H9 (cell line): ENCODE measurements at regions not wholly inside any gene's neighbourhood (a gene's known extent, or its start where the extent isn't known, plus 50 kb on each side); places are given as distances from the start of the nearest gene placed in this dataset.

ENCODE experiments used
- DNase-seq: peaks from one replicate; pipeline ENCODE4 v3.0.0-alpha.2; 2017
- H2AFZ ChIP-seq: one replicate; pipeline ENCODE4 v1.6.1; 2013; ENCODE audit warnings: mild to moderate bottlenecking, low read length, control low read depth, moderate library complexity
- H2AK5ac ChIP-seq: 2 replicates; pipeline ENCODE4 v1.6.1; 2013; ENCODE audit warnings: low read length, control low read depth, mixed read lengths; ENCODE audit not compliant: insufficient read length
- H2BK120ac ChIP-seq: one replicate; pipeline ENCODE4 v1.6.1; 2013; ENCODE audit warnings: low read depth, mild to moderate bottlenecking, low read length, control low read depth, inconsistent platforms; ENCODE audit not compliant: poor library complexity, severe bottlenecking
- H2BK12ac ChIP-seq: 2 replicates; pipeline ENCODE4 v1.6.1; 2013; ENCODE audit warnings: low read length, control low read depth, mixed read lengths, low read depth; ENCODE audit not compliant: insufficient read length
- H2BK15ac ChIP-seq: 2 replicates; pipeline ENCODE4 v1.6.1; 2013; ENCODE audit warnings: low read depth, low read length, control low read depth
- H2BK20ac ChIP-seq: one replicate; pipeline ENCODE4 v1.6.1; 2013; ENCODE audit warnings: low read depth, mild to moderate bottlenecking, low read length, control low read depth, inconsistent platforms; ENCODE audit not compliant: poor library complexity, severe bottlenecking
- H2BK5ac ChIP-seq: 2 replicates; pipeline ENCODE4 v1.6.1; 2013; ENCODE audit warnings: low read length, control low read depth, mixed read lengths; ENCODE audit not compliant: insufficient read length
- H3K14ac ChIP-seq: 2 replicates; pipeline ENCODE4 v1.6.1; 2013; ENCODE audit warnings: low read length, control low read depth; ENCODE audit not compliant: insufficient read depth
- H3K18ac ChIP-seq: 2 replicates; pipeline ENCODE4 v1.6.1; 2013; ENCODE audit warnings: low read depth, mild to moderate bottlenecking, mixed read lengths, low read length, control low read depth; ENCODE audit not compliant: insufficient read length
- H3K23ac ChIP-seq: 2 replicates; pipeline ENCODE4 v1.6.1; 2013; ENCODE audit warnings: low read length, control low read depth, mixed read lengths, low read depth; ENCODE audit not compliant: insufficient read length
- H3K23me2 ChIP-seq: 2 replicates; pipeline ENCODE4 v1.6.1; 2013; ENCODE audit warnings: low read depth, mild to moderate bottlenecking, mixed read lengths, low read length, control low read depth; ENCODE audit not compliant: insufficient read length, poor library complexity, severe bottlenecking
- H3K27ac ChIP-seq: 2 replicates; pipeline ENCODE4 v1.5.1; 2013; ENCODE audit warnings: low read length, control low read depth, mixed read lengths, low read depth; ENCODE audit not compliant: insufficient read length
- H3K27me3 ChIP-seq: 2 replicates; pipeline ENCODE4 v1.6.1; 2013; ENCODE audit warnings: low read length, control low read depth, inconsistent platforms; ENCODE audit not compliant: insufficient read depth
- H3K4ac ChIP-seq: 2 replicates; pipeline ENCODE4 v1.6.1; 2013; ENCODE audit warnings: low read depth, mild to moderate bottlenecking, control low read depth, inconsistent platforms, low read length, moderate library complexity
- H3K4me1 ChIP-seq: 2 replicates; pipeline ENCODE4 v1.6.1; 2013; ENCODE audit warnings: low read length, control low read depth, inconsistent platforms; ENCODE audit not compliant: insufficient read depth
- H3K4me2 ChIP-seq: 2 replicates; pipeline ENCODE4 v1.6.1; 2013; ENCODE audit warnings: low read length, control low read depth, mixed read lengths; ENCODE audit not compliant: insufficient read length, insufficient read depth
- H3K56ac ChIP-seq: 2 replicates; pipeline ENCODE4 v1.6.1; 2013; ENCODE audit warnings: low read depth, mild to moderate bottlenecking, mixed read lengths, low read length, control low read depth; ENCODE audit not compliant: insufficient read length
- H3K79me1 ChIP-seq: 2 replicates; pipeline ENCODE4 v1.6.1; 2013; ENCODE audit warnings: low read depth, mild to moderate bottlenecking, moderate library complexity, low read length, control low read depth, inconsistent platforms; ENCODE audit not compliant: insufficient read depth, poor library complexity, severe bottlenecking
- H3K79me2 ChIP-seq: 2 replicates; pipeline ENCODE4 v1.6.1; 2013; ENCODE audit warnings: low read length, control low read depth, inconsistent platforms; ENCODE audit not compliant: insufficient read depth
- H3K9ac ChIP-seq: 2 replicates; pipeline ENCODE4 v1.6.1; 2013; ENCODE audit warnings: low read length, control low read depth, mixed read lengths; ENCODE audit not compliant: insufficient read length; ENCODE audit errors: extremely low read depth
- H3K9me3 ChIP-seq: one replicate; pipeline ENCODE4 v1.6.1; 2013; ENCODE audit warnings: low read depth, low read length, inconsistent platforms; ENCODE audit not compliant: control insufficient read depth
- H3T11ph ChIP-seq: one replicate; pipeline ENCODE4 v1.6.1; 2013; ENCODE audit warnings: mild to moderate bottlenecking, low read length, control low read depth, inconsistent platforms
- H4K20me1 ChIP-seq: one replicate; pipeline ENCODE4 v1.6.1; 2013; ENCODE audit not compliant: control insufficient read depth, insufficient read length, insufficient read depth
- H4K5ac ChIP-seq: 2 replicates; pipeline ENCODE4 v1.6.1; 2013; ENCODE audit warnings: low read depth, mild to moderate bottlenecking, mixed read lengths, low read length, control low read depth; ENCODE audit not compliant: insufficient read length
- H4K8ac ChIP-seq: replicated peaks from 2 replicates; pipeline ENCODE4 v1.6.1; 2013; ENCODE audit warnings: low read length, control low read depth, mixed read lengths, low read depth; ENCODE audit not compliant: insufficient read length
- H4K91ac ChIP-seq: 2 replicates; pipeline ENCODE4 v1.6.1; 2013; ENCODE audit warnings: low read depth, mild to moderate bottlenecking, moderate library complexity, mixed read lengths, low read length, control low read depth; ENCODE audit not compliant: insufficient read length
- H3K27ac Mint-ChIP-seq, 3 experiments: 2 replicates in 2 of 3; 3 replicates in 1 of 3; pipeline ENCODE4 v1.8.0; 2020 to 2021; ENCODE audit warnings: mixed read lengths in 3 of 3, mild to moderate bottlenecking in 1 of 3, moderate library complexity in 1 of 3
- H3K27me3 Mint-ChIP-seq: 2 replicates; pipeline ENCODE4 v1.8.0; 2021; ENCODE audit warnings: low read depth, mild to moderate bottlenecking, moderate library complexity, mixed read lengths
- H3K36me3 Mint-ChIP-seq, 3 experiments: 2 replicates in 2 of 3; 3 replicates in 1 of 3; pipeline ENCODE4 v1.8.0; 2020 to 2021; ENCODE audit warnings: low read depth in 3 of 3, mixed read lengths in 3 of 3; ENCODE audit not compliant: insufficient read depth in 1 of 3
- H3K4me1 Mint-ChIP-seq, 2 experiments: 2 replicates each; pipeline ENCODE4 v1.8.0; 2020; ENCODE audit warnings: mixed read lengths in 2 of 2
- H3K4me3 Mint-ChIP-seq, 2 experiments: 2 replicates in 1 of 2; 3 replicates in 1 of 2; pipeline ENCODE4 v1.8.0; 2020 to 2021; ENCODE audit warnings: mild to moderate bottlenecking in 2 of 2, mixed read lengths in 2 of 2, moderate library complexity in 1 of 2
- H3K9me3 Mint-ChIP-seq, 2 experiments: 2 replicates in 1 of 2; 3 replicates in 1 of 2; pipeline ENCODE4 v1.8.0; 2020; ENCODE audit warnings: mild to moderate bottlenecking in 2 of 2, mixed read lengths in 2 of 2, moderate library complexity in 1 of 2
- CTCF ChIP-seq: fragments of 200-600 bp; sonication (generic); conservative IDR thresholded peaks from 3 replicates; pipeline ENCODE4 v1.8.0; 2021; ENCODE audit warnings: antibody characterized with exemption, mild to moderate bottlenecking
- WGBS: extraction: QIAGEN DNeasy Blood & Tissue Kit; methylation state at CpG from one replicate; pipeline ENCODE4 v1.1.7; 2013; ENCODE audit warnings: missing lambda C conversion rate, low lambda C conversion rate, mixed read lengths; ENCODE audit not compliant: insufficient read length; ENCODE audit errors: extremely low coverage; 5-methylcytosine and 5-hydroxymethylcytosine counted together

DNA sequence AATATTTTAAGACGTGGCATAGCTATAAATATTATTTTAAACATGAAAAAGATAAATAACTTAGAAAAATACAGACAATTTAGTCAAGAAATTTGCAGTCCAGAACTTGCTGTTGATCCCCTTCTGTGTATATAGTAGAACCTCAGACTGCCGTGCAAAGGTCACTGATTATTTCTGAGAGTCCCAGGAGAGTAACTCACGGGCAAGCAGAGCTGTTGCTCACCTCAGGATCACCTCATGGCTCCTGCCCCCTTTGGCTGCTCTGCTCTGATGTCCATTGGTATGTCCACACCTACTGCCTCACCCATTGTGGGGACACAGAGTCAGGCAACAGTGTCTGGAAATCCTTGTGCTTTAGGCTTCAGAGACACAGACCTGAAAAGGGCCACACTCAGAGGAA, 392.9 kb upstream of the CELF4 start:
- Histone ChIP-seq H4K8ac (no peak overlapping the region), H3T11ph (no peak overlapping the region), H3K14ac (no peak overlapping the region), H2AK5ac (no peak overlapping the region), H4K20me1 (no peaks in the 10 kb centered on the region), H3K23ac (no peak overlapping the region), H3K56ac (no peak overlapping the region), H3K9me3 (no peaks in the 10 kb centered on the region), H3K4me1 (no peaks in the 10 kb centered on the region), H4K5ac (no peak overlapping the region), H2BK120ac (no peak overlapping the region), H2AFZ (no peak overlapping the region), H3K4me2 (no peak overlapping the region), H2BK20ac (no peak overlapping the region), H4K91ac (no peak overlapping the region), H2BK12ac (no peak overlapping the region), H3K27ac (no peak overlapping the region), H3K27me3 (peaks cover 2% of the 10 kb centered on the region; the same call in 1 of the 2 replicates), H3K4ac (no peak overlapping the region), H3K79me1 (no peaks in the 10 kb centered on the region), H3K79me2 (no peaks in the 10 kb centered on the region), H3K23me2 (peaks cover 2% of the 10 kb centered on the region), H2BK15ac (no peak overlapping the region), H3K9ac (no peak overlapping the region), H3K18ac (no peak overlapping the region), H2BK5ac (no peak overlapping the region)
- H3K9me3 Mint-ChIP-seq: peaks cover 11 to 16% of the 10 kb centered on the region in 2 experiments; a peak in 4 of 5 replicates
- H3K4me3 Mint-ChIP-seq: no peak overlapping the region
- H3K4me1 Mint-ChIP-seq: no peaks in the 10 kb centered on the region
- DNase-seq: no peak
- no peaks in the 10 kb centered on the region; the same call in 1 of the 2 replicates for H3K27me3 Mint-ChIP-seq
- no CpG with 5 or more reads among the region's 3 CpGs for WGBS
- peaks cover 5 to 10% (median 6%) of the 10 kb centered on the region in 3 experiments; a peak in 5 of 7 replicates for H3K36me3 Mint-ChIP-seq
- TF ChIP-seq CTCF: no peak
- H3K27ac Mint-ChIP-seq: no peak overlapping the region
